Pons (tissue), 1 donor: ENCODE measurements at regions not wholly inside any gene's neighbourhood (a gene's known extent, or its start where the extent isn't known, plus 50 kb on each side); places are given as distances from the start of the nearest gene placed in this dataset.
"Not testable (repeated sequence)": the region's sequence is repeated elsewhere in the genome, so short reads cannot be mapped to it uniquely, and the experiment has no call there.

ENCODE experiments used
- DNase-seq: peaks from one replicate; pipeline ENCODE4 v3.0.0-alpha.2; 2016; ENCODE audit warnings: low spot score

DNA sequence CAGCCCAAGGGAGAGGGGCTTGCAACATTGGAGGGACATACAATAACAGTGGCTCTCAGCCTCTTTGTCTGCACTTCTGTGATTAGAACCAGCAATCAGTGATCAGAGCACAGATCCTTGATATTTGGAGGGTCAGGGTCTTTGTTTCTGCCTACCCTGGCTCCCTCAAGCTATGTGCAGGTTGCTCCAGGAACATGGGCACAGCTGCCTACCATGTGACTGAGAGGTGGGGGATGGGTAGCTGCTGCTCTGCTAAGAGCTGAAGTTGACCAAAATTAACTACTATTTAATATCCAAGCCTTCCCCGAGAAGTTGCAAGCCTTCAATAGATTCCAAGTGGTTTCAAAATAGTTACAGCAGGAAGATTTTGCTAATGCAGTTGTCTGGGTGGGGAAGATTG is 202.6 kb downstream of the ZIC5 start:
- no peak for DNase-seq

- DNase-seq: no peak
Observed at GRCh38 chr13:99766641-99767045, 204.9 kb downstream of the ZIC5 start.

- no peak for DNase-seq
Observed at GRCh38 chr13:99765869-99766268, 205.7 kb downstream of the ZIC5 start.

DNA sequence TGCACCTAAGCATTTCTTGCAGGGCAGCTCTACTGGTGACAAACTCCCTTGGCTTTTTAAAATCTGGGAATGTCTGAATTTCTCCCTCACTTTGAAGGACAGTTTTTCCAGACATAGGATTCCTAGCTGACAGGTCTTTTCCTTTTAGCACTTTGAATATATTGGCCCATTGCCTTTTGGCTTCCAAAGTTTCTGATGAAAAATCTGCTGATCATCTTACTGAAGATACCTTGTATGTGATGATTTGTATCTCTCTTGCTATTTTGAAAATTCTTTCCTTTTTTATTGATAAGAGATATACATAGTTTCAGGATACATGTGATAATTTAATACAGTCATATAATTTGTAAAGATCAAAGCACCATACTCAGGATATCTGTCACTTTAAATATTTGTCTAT is 211.1 kb downstream of the ZIC5 start:
- no peak for DNase-seq

- no peak for DNase-seq
Observed at GRCh38 chr13:99759163-99759552, 212.4 kb downstream of the ZIC5 start.

GRCh38 chr13:99758460-99759162 is 213.0 kb downstream of the ZIC5 start:
- DNase-seq: no peak

DNA sequence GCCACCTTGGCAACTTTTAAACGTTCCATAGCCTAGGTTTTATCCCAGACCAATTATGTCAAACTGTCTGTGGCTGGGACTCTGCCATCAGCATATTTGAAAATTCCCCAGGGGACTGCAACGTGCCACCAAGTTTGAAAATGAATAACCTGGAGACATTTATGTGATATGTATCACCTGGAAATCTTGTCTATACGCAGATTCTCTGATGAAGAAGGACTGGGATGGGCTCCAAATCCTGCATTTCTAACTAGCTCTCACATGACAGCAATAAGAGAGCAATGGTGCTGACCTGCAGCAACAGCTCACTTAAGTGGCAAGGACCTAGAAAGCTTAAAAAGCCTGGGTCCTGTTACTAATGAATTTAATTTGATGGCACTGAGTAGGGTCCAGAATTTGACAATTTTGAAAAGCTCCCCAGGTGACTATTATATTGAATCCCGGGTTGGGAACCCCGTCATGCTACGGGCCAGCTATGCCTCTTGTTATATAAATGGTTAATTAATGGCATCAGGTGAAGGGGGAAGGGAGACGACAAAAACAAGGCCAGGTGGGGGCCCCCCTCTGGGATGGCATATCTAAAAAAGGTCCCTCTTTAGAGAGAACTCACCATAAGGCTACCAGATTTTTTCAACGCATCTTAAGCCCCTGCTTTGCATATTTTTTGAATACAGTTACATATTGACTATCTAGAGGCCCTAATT is 213.7 kb downstream of the ZIC5 start:
- DNase-seq: no peak

GRCh38 chr13:99756281-99756680 is 215.3 kb downstream of the ZIC5 start:
- DNase-seq: no peak

DNA sequence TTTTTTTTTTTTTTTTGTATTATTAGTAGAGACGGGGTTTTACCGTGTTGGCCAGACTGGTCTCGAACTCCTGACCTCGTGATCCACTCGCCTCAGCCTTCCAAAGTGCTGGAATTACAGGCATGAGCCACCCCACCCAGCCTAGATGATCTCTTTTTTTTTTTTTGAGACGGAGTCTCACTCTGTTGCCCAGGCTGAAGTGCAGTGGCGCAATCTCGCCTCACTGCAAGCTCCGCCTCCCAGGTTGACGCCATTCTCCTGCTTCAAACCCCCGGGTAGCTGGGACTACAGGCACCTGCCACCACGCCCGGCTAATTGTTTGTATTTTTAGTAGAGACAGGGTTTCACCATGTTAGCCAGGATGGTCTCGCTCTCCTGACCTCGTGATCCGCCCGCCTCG is 216.8 kb downstream of the ZIC5 start:
- not testable (repeated sequence) for DNase-seq

DNA sequence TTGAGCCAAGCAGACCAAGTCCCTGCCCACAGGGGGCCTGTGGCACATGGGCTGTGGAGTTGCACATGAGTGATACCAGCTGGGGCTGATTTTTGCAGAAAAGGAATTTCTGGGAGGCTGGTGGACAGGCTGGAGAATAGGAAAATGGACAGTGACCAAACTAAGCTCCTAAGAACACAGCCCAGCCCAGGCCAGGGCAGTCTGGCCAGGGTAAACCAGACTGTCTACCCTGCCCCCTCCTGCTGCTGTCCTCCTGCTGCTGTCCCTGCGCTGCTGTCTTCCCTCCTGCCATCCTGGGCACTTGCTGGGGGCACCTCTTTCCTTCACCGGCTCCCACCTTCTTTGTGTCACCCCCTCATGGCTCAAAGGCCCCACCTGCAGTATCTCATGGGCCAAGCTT is 219.2 kb downstream of the ZIC5 start:
- no peak for DNase-seq

DNA sequence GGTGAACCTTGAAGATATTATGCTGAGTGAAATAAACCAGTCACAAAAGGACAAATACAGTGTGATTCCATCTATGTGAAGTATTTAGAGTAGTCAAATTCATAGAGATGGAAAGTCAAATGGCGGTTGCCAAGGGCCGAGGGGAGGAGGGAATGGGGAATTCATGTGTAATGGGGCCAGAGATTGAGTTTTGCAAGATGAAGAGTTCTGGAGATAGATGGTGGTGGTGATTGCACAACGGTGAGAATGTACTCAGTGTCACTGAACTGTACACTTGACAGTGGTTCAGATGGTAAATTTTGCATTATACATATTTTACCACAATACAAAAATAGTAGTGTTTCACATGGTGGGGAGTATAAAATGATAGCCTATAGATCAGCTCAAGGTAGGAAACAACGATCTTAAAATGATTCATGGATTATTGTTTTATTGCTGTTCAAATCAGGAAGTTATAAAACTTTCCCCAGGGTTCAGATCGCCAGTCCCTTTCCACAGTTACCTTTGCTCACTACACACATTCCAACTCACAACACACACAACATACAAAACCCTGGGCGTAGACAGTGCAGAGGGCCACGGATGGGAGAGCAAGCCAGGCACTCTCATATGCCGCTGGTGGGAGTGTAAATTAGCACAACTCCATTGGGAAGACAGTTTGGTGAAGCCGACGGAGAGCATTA is 219.9 kb downstream of the ZIC5 start:
- no peak for DNase-seq

GRCh38 chr13:99750951-99751350 is 220.6 kb downstream of the ZIC5 start:
- DNase-seq: no peak

DNA sequence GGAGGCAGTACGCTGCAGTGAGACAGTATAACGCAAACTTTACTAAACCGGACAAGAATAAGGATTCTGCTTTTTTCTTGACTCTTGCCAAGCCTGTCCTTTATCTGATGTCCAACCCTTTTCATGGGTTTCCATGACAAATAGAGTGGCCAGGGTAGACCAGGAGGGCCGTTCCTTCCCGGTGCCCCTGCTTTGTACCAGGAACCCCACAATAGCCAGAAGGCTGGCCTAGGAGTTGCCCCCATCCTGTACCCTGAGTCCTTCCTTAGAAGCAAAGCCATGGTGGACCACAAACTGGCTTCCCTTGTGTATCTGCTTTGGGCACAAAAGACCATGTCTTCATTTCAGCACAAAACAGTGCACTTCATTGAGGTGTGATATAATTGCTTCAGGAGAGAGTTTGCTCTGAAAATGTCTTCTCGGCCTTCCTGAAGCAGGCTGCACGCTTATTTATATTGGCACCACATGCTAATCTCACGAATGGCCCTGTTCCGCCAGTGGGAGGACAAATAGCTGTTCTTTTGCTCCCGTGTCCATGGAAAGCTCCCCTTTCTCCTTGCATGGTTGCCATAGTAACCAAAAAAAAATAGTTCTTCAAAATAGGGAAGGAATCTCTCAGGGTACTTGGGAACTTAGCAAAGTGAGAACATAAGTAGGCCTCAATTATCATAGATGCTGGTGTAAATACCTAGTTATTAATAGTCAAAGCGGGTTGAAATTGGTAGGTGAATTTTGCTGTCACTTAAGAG is 222.1 kb downstream of the ZIC5 start:
- DNase-seq: peak; percentile 6

DNA sequence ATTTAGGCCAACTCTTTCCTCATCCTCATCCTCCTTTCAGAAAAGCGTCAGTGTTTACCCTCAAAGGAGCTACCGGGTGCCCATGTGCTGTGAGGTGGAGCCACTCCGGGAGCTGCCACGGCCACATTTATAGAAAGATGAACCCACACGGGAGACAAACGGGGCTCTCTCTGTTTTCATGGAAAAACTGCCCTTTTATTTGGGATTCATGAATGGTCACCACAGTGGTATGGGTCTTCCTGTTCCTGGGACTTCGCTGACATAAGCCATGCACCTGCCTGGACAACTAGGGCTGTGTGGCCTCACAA is 224.2 kb downstream of the ZIC5 start:
- no peak for DNase-seq

DNA sequence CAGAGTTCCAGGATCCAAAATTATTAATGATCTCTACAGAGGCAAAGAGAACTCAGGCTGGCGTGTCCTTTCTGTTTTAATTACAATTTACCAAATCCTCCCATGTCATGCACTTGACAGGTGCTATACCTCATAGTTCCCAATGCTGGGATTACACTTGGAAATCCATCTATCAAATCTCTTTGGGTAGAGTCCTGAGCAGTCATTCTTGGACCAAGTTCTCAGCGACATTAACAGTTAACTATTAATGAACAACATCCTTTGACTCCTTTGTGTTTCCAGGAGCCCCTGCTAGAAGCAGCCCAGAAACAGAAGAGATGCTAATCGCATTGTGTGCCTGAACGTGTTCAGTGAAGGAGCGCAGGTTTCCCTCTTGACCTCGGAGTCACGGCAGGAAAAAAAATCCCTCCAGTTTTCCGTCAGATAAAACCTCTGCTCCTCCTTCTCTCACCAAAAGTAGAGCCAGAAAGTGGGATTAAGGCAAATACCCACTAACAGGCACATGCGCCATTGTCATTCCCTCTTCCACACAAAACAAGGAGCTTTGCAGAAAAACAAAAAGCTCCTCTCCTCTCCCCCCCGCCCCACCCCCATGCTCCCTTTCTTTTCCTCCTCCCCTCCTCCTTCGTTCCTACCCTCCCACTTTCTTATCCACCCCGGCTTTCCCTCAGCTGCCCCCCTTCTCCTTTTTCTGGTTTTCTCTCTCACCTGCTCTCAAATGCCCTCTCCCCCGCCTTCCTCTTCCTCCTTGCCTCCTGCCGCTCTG is 224.7 kb downstream of the ZIC5 start:
- no peak for DNase-seq

DNA sequence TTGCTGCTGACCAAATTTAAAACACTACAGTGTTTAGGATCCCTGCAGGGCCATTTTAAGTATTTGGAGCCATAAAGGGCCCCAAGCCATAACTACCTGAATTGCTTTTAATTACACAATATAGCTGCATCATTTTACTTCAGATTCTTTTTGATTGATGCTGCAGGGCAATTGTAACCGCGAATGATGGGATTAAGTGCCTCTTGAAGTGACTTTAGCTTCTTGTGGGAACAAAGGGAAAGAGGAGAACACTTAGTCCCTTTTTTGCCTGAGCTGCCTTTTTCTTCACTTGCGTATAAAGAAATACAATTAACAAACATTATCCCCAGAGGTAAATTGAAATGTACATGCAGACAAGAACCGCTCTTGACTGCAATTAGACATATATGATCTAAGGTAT is 228.5 kb downstream of the ZIC5 start:
- no peak for DNase-seq

- DNase-seq: no peak
Observed at GRCh38 chr13:99741960-99742359, 229.6 kb downstream of the ZIC5 start.

GRCh38 chr13:99740251-99740979 is 231.2 kb downstream of the ZIC5 start:
- no peak for DNase-seq

GRCh38 chr13:99738626-99739025 is 232.9 kb downstream of the ZIC5 start:
- DNase-seq: no peak

DNA sequence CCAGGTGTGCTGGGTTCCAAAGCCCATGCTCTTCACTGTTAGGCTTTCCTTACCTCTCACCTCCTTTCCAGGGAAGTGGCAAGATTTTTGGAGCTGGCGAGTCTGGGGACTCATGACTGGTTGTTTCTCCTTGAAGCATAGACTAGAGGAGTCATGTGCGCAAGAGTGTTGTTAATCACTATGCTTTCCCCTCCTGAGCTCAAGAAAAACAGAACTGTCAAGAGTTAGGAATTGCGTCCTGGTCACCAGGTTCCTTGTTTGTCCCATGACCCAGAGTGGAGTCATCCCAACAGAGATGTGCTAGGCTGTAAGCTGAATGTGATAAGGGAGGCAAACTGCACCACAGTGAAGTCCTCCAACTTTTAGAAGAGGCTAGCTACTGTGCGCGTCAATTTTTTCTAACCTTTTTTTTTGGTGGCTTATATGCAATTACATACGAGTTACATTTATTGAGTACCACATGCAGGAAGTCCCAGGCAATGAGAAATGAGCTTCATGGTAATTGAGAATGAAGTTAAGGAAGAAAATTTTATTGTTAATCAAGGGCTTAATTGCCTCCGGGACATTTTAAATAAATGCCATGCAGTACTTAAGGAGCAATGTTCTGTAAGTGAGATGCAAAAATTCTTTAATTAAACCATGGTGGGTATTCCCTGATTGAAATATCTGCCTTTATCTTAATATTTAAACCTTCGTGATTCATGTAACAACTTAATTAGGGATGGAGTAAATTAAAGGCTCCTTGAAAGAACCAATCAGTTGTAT is 233.9 kb downstream of the ZIC5 start:
- DNase-seq: no peak

GRCh38 chr13:99736541-99736940 is 235.0 kb downstream of the ZIC5 start:
- no peak for DNase-seq
